Islet precursor cell (in vitro differentiated cells): ENCODE measurements at regions not wholly inside any gene's neighbourhood (a gene's known extent, or its start where the extent isn't known, plus 50 kb on each side); places are given as distances from the start of the nearest gene placed in this dataset.
A peak's percentile ranks its signal among the peaks of the same experiment; 100 is the strongest.

Source experiments
- DNase-seq: peaks from one replicate; pipeline ENCODE4 v3.0.0-alpha.2; 2018

GRCh38 chr12:81022531-81022930 is 55.3 kb upstream of the ACSS3 start:
- no peak for DNase-seq

- DNase-seq = no peak
Measured at GRCh38 chr12:81021834-81022233, 56.0 kb upstream of the ACSS3 start.

- DNase-seq = no peak
Measured at GRCh38 chr12:81021131-81021748, 56.6 kb upstream of the ACSS3 start.

- no peak for DNase-seq
Measured at GRCh38 chr12:81017792-81018191, 60.1 kb upstream of the ACSS3 start.

- DNase-seq = peak; percentile 82
Measured at GRCh38 chr12:81015510-81015909, 62.4 kb upstream of the ACSS3 start.

GRCh38 chr12:81010641-81011040 is 67.2 kb upstream of the ACSS3 start:
- no peak for DNase-seq

GRCh38 chr12:81005606-81006005 is 67.9 kb upstream of the LIN7A start:
- DNase-seq = no peak

- no peak for DNase-seq
Measured at GRCh38 chr12:81000831-81001230, 63.1 kb upstream of the LIN7A start.

GRCh38 chr12:80988986-80989385 is 51.3 kb upstream of the LIN7A start:
- DNase-seq = no peak
